C1 segment of cervical spinal cord (tissue), 14 donors: ENCODE measurements at regions not wholly inside any gene's neighbourhood (a gene's known extent, or its start where the extent isn't known, plus 50 kb on each side); places are given as distances from the start of the nearest gene placed in this dataset.
"Not testable (repeated sequence)": the region's sequence is repeated elsewhere in the genome, so short reads cannot be mapped to it uniquely, and the experiment has no call there.

Experiments
- DNase-seq, 14 donors: peaks; one replicate each; lab custom pipeline; 2025; lab: John Stamatoyannopoulos, UW

DNA sequence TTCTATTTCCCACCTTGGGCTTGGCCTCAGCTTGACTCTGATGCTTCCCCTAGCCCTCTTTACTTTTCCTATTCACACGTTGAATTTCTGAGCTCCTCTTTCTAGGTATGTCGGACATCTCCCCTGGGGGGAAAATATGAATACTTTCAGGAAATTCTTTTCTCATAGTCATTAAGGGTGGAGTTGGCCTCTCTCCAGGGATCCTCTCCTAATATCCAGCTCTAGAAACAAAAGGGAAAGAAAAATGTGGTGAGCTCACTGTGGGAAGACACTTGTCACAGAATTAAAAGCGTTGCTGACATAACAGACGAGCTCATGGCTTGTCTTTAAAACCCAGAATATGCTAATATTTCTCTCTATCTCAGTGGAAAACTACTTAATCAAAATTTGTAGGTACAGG lies 132.7 kb upstream of the MEX3C start:
- DNase-seq = no peak

DNA sequence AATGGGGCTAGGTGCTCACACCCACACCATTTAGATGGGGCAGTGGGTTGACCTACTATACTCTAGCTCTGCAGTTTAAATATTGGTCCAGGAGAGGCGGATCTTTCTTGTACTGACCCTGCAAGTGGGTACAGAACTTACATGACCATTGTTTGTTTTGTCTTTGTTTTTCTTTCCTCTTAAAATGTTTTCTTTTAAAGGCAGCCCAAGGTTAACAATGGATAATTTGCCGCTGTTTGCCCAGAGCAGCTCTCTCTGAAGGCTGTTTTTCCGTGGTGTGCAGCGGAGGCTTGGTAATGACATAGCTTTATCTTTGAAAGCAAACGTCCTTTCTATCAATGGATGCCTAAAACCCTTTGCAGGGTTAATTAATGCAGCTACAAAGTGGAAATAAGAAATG lies 133.3 kb upstream of the MEX3C start:
- DNase-seq = no peak

DNA sequence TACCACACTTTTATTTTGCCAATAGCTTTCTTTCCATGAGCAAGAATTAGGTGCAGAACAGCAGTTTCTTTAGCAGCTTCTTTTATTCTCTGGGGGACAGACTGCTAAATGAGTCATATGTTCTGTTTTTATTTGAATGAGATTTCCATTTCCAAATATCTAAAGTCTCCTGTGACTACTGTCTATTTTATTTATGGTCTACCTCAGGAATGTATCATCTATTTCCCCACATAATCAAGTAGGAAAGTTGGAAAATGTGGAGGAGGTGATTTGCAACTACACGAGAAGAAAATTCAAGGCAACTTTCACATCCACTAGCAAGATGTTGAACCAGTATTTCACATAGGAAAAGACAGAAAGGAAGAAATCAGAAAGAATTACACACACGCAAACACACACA lies 139.9 kb upstream of the MEX3C start:
- no peak for DNase-seq

DNA sequence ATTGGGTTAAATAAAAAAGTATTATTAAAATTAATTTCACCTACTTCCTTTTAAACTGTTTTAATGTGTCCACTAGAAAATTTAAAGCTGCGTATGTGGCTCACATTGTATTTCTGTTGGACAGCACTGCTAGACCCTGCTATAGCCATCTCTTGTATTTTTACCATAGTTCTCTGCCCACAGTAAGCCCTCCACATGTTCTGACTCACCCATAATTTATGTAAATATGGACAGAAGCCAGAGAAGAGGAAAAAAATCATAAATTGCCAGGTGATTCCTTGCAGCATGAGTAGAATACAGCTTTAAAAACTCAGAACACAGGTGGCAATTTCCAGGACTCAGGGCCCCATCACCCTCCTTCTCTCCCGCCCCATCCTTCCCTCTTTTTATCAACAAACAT lies 142.4 kb upstream of the MEX3C start:
- no peak for DNase-seq

DNA sequence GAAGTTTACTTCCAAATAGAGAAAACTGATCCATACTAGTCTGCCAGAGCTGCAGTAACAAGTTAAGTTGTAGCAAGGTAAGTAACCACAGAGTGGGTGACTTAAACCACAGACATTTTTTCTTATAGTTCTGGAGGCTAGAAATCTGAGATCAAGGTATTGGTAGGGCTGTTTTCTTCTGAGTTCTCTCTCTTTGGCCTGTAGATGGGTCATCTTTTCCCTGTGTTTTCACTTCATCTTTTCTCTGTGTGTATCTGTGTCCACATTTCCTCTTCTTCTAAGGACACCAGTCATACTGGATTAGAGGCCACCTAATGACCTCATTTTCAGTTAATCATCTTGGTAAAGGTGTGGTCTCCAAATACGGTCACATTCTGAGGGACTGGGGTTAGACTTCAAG lies 142.9 kb upstream of the MEX3C start:
- DNase-seq = no peak

DNA sequence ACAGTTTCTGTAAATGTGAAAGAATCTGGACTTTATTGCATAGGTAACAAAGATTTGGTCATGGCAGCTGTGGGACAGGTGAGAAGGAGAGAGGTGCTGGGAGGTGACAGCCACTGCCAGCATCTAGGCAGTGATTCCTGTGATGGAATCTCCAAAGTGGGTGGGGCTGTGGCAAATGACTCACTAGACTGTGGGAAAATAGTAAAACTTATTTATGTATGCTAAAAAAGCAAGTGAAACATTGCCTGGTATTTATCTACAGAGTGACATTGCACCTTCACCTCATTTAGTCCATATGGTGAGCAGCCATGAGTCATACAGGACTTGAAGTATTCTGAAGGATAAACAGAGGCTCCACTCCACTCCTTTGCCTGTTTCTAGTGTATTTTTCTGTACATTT lies 145.3 kb upstream of the MEX3C start:
- DNase-seq = no peak

DNA sequence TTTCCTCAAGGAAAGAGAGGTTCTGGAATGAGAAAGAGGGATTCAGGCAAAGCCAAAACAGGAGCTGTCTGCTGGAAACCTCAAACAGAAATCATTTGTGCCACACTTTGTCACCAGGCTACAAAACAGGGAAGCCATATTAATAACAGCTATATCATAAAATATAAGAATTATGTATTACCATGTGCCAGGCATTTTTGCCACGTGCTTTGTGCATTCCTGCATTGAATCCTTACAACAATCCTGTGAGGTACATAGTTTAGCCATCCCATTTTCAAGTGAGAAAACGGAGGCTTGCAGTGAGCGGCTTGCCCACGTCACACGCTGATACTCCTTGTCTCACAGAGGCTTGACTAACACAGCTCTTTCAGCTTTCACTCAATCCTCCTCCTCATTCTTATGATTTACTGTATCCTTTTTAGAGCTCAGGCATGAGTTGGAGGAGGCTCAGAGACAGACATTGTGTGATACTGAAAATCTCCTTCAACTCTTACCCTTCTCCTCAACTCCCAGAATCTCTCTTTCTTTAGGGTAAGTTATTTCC lies 148.4 kb upstream of the MEX3C start:
- DNase-seq = no peak

DNA sequence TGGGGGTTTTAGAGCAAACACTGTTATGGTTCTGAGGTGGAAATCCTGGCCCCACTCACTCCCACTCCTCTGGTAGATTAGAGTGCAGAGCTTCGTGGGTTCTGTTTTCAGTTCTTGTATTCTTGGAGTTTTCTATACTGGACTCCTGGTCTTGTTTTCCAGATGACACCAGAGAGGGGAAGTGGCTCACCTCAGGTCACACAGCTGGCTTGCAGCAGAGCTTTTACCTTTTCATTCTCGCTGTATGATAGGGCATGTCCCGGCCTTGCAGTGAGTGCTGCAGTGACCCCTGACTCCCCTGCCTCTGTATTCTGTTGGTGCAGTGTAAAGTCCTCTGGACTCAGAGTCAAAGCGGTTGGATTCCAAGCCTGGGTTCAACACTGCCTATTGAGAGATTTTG lies 148.9 kb upstream of the MEX3C start:
- no peak for DNase-seq

DNA sequence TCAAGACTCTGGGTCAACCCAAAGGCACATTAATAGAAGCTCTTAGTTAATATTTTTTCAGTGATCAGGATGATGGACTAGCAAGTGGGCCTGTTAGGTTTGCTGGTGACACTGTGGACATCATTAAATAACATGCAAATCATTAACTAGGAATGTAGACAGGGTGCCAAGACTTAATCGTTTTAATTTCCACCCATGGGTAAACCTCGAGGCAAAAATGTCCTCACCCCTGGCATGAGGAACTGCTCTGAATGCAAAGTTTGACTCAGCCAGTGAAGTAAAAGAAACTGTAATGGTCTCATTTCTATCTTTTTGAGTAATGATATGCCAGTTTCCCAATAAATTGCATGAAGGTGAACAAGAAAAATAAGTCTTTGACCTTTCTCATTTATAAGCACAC lies 152.6 kb upstream of the MEX3C start:
- DNase-seq = no peak

DNA sequence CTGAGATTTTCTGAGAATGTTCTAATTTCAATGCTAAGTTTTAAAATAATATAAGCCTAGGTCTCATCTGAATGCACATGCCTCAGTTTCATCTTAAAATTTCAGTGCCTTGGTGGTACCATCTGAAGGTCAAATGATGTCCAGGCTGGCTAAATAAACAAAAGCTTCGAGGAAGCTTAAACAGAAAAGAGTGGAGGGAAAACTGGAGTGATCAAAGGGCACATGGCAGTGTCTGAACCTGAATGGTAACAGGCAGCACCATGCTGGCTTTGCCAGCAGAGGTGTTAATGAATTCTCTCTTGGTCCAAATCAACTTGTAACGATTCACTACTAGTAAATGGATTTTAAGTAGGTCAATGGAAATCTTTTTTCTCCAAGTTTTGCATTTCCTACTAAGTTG lies 158.4 kb upstream of the MEX3C start:
- DNase-seq = no peak

DNA sequence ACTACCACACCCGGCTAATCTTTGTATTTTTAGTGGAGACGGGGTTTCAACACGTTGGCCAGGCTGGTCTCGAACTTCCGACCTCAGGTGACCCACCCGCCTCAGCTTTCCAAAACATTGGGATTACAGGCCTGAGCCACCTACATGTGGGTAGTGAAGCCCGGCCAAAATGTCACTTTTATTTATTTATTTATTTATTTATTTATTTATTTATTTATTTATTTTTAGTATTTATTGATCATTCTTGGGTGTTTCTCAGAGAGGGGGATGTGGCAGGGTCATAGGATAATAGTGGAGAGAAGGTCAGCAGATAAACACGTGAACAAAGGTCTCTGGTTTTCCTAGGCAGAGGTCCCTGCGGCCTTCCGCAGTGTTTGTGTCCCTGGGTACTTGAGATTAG lies 162.8 kb upstream of the MEX3C start:
- not testable (repeated sequence) for DNase-seq

DNA sequence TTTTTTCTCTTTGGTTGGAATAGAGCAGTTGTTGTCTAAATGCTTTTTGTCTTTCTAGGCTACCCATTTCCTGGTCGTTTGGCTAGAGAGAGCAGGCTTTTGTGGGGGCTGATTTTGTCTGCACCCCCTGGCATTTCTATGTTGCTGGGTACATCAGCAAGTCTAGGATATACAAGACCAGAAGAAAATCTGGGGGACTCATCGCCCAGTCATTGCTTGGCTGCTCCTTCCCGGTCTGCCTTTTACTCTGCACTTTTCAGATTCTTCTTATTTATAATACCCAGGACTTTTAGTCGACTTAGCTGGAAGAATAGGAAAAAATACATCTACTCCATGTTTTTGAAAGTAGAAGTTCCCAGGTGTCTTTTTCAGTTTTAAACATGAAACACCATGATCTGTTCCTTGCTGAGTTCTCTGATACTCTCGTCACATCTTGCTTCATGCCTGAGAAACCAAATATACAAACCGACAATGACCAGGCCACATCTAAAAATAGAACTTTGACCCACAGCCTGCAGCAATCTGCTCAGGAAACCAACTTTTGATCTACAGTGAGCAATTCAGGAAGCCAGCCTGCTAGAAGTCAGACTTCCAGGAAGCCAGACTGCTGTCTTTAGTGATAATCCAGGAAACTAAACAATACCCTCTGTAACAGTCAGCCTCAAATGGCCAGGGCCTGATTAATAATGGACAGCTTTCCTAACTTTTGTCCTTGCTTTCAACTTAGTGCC lies 163.8 kb upstream of the MEX3C start:
- DNase-seq = no peak

DNA sequence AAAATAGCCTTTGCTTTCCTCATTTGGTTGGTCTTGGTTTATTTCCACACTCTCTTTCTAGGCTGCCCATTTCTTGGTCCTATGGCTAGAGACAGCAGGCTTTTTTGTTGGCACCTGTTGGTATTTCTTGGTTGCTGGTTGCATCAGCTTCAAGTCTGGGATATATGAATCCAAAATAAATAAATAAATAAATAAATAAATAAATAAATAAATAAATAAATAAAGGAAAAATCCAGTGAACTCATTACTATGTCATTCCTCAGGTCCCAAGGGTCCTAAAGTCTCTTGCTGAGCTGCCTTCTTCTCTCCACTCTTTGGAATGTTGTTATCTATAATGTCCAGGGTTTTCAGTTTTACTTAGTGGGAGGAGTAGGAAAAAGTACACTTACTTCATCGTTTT lies 165.9 kb upstream of the MEX3C start:
- no peak for DNase-seq

DNA sequence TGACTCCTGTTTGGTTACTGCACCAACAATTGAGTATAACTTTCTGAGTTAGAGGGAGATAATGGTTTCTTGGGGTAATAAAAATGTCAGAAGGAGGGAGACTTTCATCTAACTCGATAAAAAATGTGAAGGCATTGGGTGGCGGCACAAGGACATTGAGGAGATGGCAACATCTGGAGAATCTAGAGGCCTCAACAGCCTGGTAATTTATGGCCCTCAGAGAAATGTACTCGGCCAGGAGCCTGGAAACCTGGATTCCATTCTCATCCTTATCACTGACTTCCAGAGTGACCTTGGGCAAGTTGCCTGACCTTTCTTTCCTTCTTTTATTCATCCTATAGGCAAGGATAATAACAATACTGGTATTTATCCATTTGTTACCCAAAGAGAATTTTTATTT lies 173.5 kb upstream of the MEX3C start:
- DNase-seq = no peak

DNA sequence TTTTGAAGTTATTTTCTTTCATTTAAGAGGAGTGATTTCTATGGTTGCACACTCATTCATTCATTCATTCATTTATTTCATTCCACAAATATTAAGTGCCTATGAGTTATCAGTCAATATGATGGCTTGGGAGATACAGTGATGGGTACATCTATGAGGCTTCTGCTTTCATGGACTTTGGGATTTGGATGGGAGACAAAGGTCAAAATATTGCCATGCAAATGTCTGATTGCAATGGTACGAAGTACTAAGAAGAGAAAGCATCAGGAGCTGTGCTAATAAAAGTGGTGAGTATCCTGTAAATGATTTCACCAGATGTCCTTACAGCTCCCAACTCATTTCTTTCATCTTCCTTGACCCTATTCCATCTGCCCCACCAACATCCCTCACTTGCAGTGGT lies 174.4 kb upstream of the MEX3C start:
- DNase-seq = no peak

DNA sequence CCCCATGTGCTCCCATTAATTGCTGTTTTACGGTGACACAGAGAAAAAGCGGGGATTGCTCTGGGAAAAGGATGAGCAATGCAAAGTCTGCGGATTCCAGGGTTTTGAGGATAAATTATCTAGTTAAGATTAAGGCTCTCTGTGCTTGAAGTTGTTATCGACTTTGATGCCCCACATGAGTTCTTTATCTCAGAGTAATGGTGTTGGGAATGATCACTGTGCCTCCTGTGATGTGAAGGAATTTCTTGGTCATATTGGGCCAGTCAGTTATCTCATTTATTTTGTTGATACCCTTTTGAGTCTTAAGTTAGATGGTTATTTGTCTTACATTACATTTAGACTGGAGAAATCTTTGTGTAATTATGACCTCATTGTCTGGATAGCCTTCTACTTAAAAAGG lies 184.6 kb upstream of the MEX3C start:
- no peak for DNase-seq

DNA sequence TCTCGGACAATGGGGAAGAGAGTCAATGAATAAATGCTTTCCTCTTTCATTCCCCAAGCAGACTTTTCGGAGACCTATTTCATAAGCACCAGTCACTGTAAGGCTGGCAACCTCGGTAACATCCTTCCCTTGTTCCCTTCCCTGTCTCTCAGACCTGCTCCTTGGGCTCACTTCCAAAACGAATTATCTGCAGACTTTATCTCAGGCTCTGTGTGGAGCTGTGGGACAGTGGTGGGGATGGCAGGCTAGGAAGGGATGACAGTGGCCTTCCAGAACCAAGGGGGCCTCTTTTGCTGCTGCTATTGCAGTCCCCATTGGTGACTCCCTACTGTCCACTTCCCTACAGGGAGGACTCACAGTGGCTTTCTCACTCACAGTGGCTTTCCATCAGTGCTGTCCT lies 185.6 kb upstream of the MEX3C start:
- DNase-seq = no peak

DNA sequence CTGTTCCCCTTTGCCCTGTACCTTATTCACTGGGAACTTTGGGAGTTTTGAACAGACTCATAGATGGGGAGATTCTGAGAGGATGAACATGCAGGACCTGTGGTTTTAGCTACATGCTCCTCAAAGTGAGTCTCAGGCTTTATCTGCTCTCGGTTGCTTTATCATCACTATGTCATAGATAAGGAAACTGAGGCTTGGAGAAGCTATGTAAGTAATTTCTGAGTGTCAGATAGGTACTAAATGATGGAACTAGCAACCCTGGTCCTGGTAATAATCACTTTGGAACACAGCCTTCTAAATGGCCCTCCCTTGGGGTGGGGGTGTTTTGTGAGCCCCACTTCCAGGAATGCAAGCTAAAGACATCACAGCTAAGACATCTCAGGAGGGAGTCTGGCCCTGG lies 186.2 kb upstream of the MEX3C start:
- DNase-seq = no peak

DNA sequence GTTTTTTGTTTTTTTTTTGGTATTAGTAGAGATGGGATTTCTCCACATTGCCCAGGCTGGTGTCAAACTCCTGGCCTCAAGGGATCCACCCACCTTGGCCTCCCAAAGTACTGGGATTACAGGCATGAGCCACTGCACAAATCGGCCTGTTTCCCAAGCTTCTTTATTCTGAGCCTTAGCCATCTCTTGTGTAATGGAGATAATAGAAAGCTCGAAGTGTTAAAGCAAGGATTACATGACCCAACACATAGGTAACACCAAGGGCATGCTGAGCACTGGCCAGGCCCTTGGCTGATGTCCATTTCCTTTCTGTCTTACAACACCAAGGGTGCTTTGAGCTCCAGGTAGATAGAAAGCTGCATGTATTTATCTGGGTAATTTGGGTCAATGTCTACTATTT lies 187.8 kb upstream of the MEX3C start:
- DNase-seq = no peak

DNA sequence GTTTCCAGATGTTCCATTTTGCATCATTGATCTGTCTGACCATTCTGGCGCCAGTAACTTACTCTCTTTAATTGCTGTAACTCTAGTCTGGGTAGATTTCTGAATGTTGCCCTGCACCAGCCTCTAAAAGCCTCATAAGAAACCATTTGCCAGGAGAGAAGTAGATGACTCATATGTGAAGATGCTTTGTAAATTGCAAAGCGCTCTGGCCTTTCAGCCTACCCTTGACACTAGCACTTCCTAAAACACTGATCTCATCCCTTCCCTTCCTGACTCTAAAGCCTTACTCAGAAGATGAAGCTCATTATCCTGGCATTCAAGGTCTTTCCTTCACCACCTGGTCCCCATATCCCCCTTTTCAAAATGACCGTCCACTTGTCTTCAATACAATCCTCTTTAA lies 193.2 kb upstream of the MEX3C start:
- no peak for DNase-seq

DNA sequence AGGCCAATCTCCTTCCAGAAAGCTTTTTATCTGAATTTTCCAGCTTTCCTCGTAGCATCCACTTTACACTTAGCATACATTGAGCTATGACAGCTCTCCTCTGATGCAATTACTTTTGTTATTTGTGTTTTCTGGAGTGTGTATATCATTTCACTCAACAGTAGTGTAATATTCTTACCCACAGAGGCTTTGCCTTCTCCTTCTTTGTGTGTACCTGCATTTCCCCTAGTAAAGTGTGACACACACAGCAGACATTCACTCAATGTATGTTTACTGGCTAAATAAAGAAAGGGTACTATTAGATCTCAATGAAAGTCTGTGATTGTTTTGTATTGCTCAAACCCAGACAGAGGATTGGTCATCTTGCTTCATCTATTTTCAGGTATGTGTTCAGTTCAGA lies 193.7 kb upstream of the MEX3C start:
- no peak for DNase-seq

DNA sequence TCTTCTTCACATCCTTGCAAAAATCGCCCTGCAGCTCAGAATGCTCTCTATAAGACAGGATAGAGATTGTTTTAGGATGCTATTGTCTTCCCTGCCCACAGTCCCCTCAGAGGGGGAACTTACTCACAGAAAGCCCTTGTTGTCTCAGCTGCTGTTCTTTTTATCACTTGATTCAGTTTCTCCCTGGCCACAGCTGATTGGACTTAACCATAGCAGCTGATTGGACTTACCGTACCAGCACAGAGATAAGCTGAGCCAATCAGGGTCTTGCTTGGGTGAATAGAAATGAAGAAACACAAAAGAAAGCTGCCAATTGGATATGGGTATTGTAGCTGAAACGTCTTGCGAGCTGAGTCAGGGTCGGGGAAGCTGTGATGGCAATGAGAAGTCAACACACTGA lies 194.2 kb upstream of the MEX3C start:
- peak in 9 of 14 donors; percentile 9 to 55 (median 22) for DNase-seq

DNA sequence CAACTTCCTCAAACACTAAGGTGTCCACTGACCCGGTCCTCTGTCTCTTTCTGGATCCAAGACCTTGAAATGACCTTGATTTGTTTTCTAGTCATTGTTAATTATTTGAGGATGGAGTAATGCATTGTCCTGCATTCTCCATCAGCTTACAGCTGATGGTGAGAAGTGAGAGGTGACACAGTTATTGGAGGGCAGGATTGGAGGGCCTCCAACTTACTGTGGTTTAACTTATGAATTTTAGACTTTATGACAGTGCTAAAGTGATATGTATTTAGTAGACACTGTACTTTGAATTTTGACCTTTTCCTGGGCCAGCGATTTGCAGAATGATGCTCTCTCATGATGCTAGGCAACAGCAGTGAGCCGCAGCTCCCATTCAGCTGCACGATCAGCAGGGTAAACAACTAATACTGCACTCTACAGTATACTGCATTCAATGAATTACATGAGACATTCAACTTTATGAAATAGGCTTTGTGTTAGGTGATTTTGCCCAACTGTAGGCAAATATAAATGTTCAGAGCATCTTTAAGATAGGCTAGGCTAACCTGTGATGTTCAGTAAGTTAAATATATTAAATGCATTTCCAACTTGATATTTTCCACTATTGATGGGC lies 200.0 kb upstream of the MEX3C start:
- peak in 1 of 14 donors; percentile 3 for DNase-seq

DNA sequence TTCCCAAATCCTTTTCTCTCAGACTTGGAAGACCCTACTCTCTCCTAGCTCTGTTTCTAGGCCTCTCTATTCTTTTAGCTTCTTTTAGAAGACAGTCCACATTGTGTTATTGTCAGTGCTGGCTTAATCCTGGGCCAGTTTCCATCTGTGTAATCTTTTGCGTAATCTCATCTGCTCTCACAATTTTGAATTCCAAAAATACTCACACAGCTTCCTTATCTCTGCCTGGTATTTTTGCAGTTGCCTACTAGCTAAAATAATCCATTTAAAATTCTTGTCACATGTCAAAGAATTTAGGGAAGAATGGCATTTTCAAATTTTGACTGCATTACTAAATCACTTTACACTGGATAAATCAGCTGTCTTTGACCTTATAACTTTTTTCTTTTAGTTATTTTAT lies 200.6 kb upstream of the MEX3C start:
- peak in 1 of 14 donors; percentile 23 for DNase-seq
